ENCODE measurements at regions not wholly inside any gene's neighbourhood (a gene's known extent, or its start where the extent isn't known, plus 50 kb on each side); places are given as distances from the start of the nearest gene placed in this dataset.

DNA sequence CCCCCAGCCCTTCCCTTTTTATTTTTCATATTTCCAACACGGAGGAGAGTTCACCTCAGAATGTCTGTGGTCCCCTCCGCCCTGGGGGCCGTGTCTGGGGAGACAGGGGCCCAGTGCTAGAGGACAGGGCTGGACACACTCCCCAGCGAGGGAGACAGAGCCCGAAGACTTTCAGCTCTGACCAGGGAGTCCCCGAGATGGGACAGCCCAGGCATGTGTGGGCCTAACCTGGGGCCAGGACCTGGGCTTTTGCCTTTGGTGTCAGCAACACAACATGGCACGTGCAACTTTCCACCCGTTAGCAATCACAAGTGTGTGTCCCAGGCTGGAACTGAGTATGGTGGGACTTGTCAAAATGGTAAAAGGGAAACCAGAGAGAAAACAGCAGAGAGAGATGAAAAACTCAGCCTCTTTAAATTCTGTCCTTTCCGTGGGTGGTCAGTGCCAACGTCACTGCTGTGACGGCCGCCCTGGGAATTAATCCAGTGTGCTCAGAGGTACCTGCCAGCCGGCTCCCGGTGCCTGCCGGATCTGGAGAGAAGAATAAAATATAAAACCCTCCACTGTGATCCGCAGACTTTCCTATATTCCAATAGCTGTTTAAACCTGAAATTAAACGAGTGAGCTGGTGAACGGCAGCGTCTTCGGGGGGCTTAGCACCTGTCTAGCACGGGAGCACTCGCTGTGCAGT, 245.8 kb downstream of the EIPR1 start:
- TF ChIP-seq, protein P1, sequence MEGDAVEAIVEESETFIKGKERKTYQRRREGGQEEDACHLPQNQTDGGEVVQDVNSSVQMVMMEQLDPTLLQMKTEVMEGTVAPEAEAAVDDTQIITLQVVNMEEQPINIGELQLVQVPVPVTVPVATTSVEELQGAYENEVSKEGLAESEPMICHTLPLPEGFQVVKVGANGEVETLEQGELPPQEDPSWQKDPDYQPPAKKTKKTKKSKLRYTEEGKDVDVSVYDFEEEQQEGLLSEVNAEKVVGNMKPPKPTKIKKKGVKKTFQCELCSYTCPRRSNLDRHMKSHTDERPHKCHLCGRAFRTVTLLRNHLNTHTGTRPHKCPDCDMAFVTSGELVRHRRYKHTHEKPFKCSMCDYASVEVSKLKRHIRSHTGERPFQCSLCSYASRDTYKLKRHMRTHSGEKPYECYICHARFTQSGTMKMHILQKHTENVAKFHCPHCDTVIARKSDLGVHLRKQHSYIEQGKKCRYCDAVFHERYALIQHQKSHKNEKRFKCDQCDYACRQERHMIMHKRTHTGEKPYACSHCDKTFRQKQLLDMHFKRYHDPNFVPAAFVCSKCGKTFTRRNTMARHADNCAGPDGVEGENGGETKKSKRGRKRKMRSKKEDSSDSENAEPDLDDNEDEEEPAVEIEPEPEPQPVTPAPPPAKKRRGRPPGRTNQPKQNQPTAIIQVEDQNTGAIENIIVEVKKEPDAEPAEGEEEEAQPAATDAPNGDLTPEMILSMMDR (IDR thresholded peaks at IDR 0.05; ENCODE audit: low read depth, low read length): no peak
- no peak for DNase-seq (ENCODE audit: low read depth in 2 of 2)
- H3K4me3 ChIP-seq (replicated peaks in 1 of 2; ENCODE audit: low read depth in 2 of 2, low read length in 2 of 2): no peak overlapping the region

- TF ChIP-seq, protein P1 (IDR thresholded peaks at IDR 0.05; ENCODE audit: low read depth, low read length): no peak
- DNase-seq (ENCODE audit: low read depth in 2 of 2): no peak
- H3K4me3 ChIP-seq (replicated peaks in 1 of 2; ENCODE audit: low read depth in 2 of 2, low read length in 2 of 2): no peak overlapping the region
Measured at GRCh38 chr2:3130889-3131635, 246.6 kb downstream of the EIPR1 start.

GRCh38 chr2:3130444-3130843, 247.2 kb downstream of the EIPR1 start:
- TF ChIP-seq, protein P1 (IDR thresholded peaks at IDR 0.05; ENCODE audit: low read depth, low read length): no peak
- no peak overlapping the region for H3K4me3 ChIP-seq (replicated peaks in 1 of 2; ENCODE audit: low read depth in 2 of 2, low read length in 2 of 2)
- no peak for DNase-seq (ENCODE audit: low read depth in 2 of 2)

DNA sequence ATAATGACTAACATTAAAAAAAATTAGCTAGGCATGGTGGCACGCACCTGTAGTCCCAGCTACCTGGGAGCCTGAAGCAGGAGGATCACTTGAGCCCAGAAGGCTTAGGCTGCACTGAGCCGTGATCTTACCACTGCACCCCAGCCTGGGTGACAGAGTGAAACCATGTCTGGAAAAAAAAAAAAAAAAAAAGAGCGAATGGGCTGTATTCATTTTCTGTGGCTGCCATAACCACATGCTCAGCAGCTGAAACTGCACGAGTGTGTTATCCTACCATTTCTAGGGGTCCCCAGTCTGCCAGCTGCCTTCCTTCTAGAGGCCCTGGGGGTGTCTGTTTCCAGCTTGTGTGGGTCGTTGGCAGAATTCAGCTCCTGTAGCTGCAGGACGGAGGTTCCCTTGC, 247.8 kb downstream of the EIPR1 start:
- no peak for DNase-seq (ENCODE audit: low read depth in 2 of 2)
- no peak overlapping the region for H3K4me3 ChIP-seq (replicated peaks in 1 of 2; ENCODE audit: low read depth in 2 of 2, low read length in 2 of 2)
- TF ChIP-seq, protein P1 (IDR thresholded peaks at IDR 0.05; ENCODE audit: low read depth, low read length): no peak

DNA sequence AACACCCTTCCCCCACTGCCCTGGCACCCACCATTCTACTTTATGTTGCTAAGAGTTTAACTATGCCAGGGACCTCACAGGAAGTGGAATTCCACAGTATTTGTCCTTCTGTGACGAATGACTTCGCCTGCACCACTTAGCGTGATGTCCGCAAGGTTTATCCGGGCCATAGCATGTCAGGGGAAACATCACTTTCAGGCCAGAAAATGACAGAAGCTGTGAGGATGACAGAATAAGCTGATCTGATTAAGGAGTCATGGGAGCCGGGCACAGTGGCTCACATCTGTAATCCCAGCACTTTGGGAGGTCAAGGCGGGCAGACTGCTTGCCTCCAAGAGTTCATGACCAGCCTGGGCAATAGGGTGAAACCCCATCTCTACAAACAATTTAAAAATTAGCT, 248.8 kb downstream of the EIPR1 start:
- DNase-seq (ENCODE audit: low read depth in 2 of 2): no peak
- TF ChIP-seq, protein P1 (IDR thresholded peaks at IDR 0.05; ENCODE audit: low read depth, low read length): no peak
- no peak overlapping the region for H3K4me3 ChIP-seq (replicated peaks in 1 of 2; ENCODE audit: low read depth in 2 of 2, low read length in 2 of 2)

GRCh38 chr2:3127710-3128109, 249.9 kb downstream of the EIPR1 start:
- H3K4me3 ChIP-seq (replicated peaks in 1 of 2; ENCODE audit: low read depth in 2 of 2, low read length in 2 of 2): no peak overlapping the region
- TF ChIP-seq, protein P1 (IDR thresholded peaks at IDR 0.05; ENCODE audit: low read depth, low read length): no peak
- no peak for DNase-seq (ENCODE audit: low read depth in 2 of 2)
